GM23338 (cell line): ENCODE measurements at regions not wholly inside any gene's neighbourhood (a gene's known extent, or its start where the extent isn't known, plus 50 kb on each side); places are given as distances from the start of the nearest gene placed in this dataset.

Experiments used
- ATAC-seq: fragments of 200-7000 bp; cut with Tn5 transposase; 3 replicates; pipeline ENCODE4 v1.9.1; 2020
- DNase-seq: peaks from one replicate; pipeline ENCODE4 v3.0.0-alpha.2; 2015; ENCODE audit warnings: low spot score
- H2AFZ ChIP-seq: fragments of 200-600 bp; sonication (generic); 2 replicates; pipeline ENCODE4 v1.8.0; 2016; ENCODE audit warnings: antibody characterized with exemption, mild to moderate bottlenecking, moderate library complexity
- H3F3A ChIP-seq: fragments of 200-600 bp; sonication (generic); replicated peaks from 2 replicates; pipeline ENCODE4 v1.8.0; 2017; ENCODE audit warnings: antibody characterized with exemption, mixed run types, low read depth
- H3K27ac ChIP-seq: fragments of 200-600 bp; sonication (generic); 2 replicates; pipeline ENCODE4 v1.6.1; 2016; ENCODE audit warnings: low read depth
- H3K27me3 ChIP-seq: fragments of 200-600 bp; sonication (generic); 2 replicates; pipeline ENCODE4 v1.8.0; 2016; ENCODE audit warnings: mild to moderate bottlenecking, mixed run types, moderate library complexity; ENCODE audit not compliant: insufficient read depth
- H3K36me3 ChIP-seq: fragments of 200-600 bp; sonication (generic); 2 replicates; pipeline ENCODE4 v1.8.0; 2016; ENCODE audit warnings: mild to moderate bottlenecking; ENCODE audit not compliant: insufficient read depth
- H3K4me1 ChIP-seq: fragments of 200-600 bp; sonication (generic); 2 replicates; pipeline ENCODE4 v1.8.0; 2016; ENCODE audit warnings: mild to moderate bottlenecking, moderate library complexity; ENCODE audit not compliant: insufficient read depth
- H3K4me2 ChIP-seq: fragments of 200-600 bp; sonication (generic); 2 replicates; pipeline ENCODE4 v1.7.1; 2017; ENCODE audit warnings: mixed run types
- H3K4me3 ChIP-seq: fragments of 200-600 bp; sonication (generic); 2 replicates; pipeline ENCODE4 v1.6.1; 2016; ENCODE audit warnings: mixed run types
- H3K79me2 ChIP-seq: fragments of 200-600 bp; sonication (generic); replicated peaks from 2 replicates; pipeline ENCODE4 v1.8.0; 2017; ENCODE audit warnings: mild to moderate bottlenecking; ENCODE audit not compliant: insufficient read depth
- H3K9me2 ChIP-seq: fragments of 200-600 bp; sonication (generic); 2 replicates; pipeline ENCODE4 v1.8.0; 2017; ENCODE audit not compliant: insufficient read depth
- H4K20me1 ChIP-seq: fragments of 200-600 bp; sonication (generic); replicated peaks from 2 replicates; pipeline ENCODE4 v1.8.0; 2017; ENCODE audit warnings: mild to moderate bottlenecking; ENCODE audit not compliant: insufficient read depth
- H3K27ac Mint-ChIP-seq: 2 replicates; pipeline ENCODE4 v1.8.0; 2020; ENCODE audit warnings: inconsistent platforms, mild to moderate bottlenecking, moderate library complexity, mixed read lengths
- H3K27me3 Mint-ChIP-seq: 3 replicates; pipeline ENCODE4 v1.8.0; 2022; ENCODE audit warnings: low read depth, mild to moderate bottlenecking, moderate library complexity, mixed read lengths, inconsistent platforms; ENCODE audit not compliant: insufficient read depth, poor library complexity
- H3K36me3 Mint-ChIP-seq: 3 replicates; pipeline ENCODE4 v1.8.0; 2021; ENCODE audit warnings: low read depth, mild to moderate bottlenecking, inconsistent platforms, moderate library complexity, mixed read lengths
- H3K4me1 Mint-ChIP-seq: 3 replicates; pipeline ENCODE4 v1.8.0; 2020; ENCODE audit warnings: mild to moderate bottlenecking, inconsistent platforms, mixed read lengths
- H3K4me3 Mint-ChIP-seq: 3 replicates; pipeline ENCODE4 v1.8.0; 2021; ENCODE audit warnings: moderate library complexity, mild to moderate bottlenecking, inconsistent platforms, mixed read lengths
- H3K9me3 Mint-ChIP-seq: 3 replicates; pipeline ENCODE4 v1.8.0; 2020; ENCODE audit warnings: moderate library complexity, mild to moderate bottlenecking, inconsistent platforms, mixed read lengths
- CREB1 ChIP-seq: fragments of 250-450 bp; sonication (Bioruptor Pico); IDR thresholded peaks from 2 replicates; pipeline ENCODE4 v1.5.0; 2020; ENCODE audit warnings: low read depth, mild to moderate bottlenecking, moderate library complexity
- EZH2phosphoT487 ChIP-seq: fragments of 200-600 bp; sonication (generic); IDR thresholded peaks from one replicate; pipeline ENCODE4 v1.8.1; 2018; ENCODE audit warnings: antibody characterized with exemption; ENCODE audit not compliant: unreplicated experiment
- JUNB ChIP-seq: IDR thresholded peaks from one replicate; pipeline ENCODE4 v1.6.1; 2016; ENCODE audit warnings: antibody characterized with exemption; ENCODE audit not compliant: unreplicated experiment
- NANOG ChIP-seq: IDR thresholded peaks from 2 replicates; pipeline ENCODE4 v1.6.1; 2016; ENCODE audit warnings: antibody characterized with exemption, borderline replicate concordance
- POLR2AphosphoS5 ChIP-seq: IDR thresholded peaks from 2 replicates; pipeline ENCODE4 v1.6.1; 2016; ENCODE audit warnings: antibody characterized with exemption, low read depth
- STAT1 ChIP-seq: IDR thresholded peaks from one replicate; pipeline ENCODE4 v1.6.1; 2016; ENCODE audit warnings: antibody characterized with exemption; ENCODE audit not compliant: unreplicated experiment
- ZNF114 ChIP-seq: fragments of 250-450 bp; sonication (Bioruptor Pico); IDR thresholded peaks from 2 replicates; pipeline ENCODE4 v1.5.0; 2020; ENCODE audit warnings: mild to moderate bottlenecking, moderate library complexity
- ZNF331 ChIP-seq: fragments of 250-450 bp; sonication (Bioruptor Pico); IDR thresholded peaks from 2 replicates; pipeline ENCODE4 v1.5.0; 2020; ENCODE audit warnings: low read depth, mild to moderate bottlenecking, moderate library complexity
- TF ChIP-seq, protein P1 (sequence below): IDR thresholded peaks from one replicate; pipeline ENCODE4 v1.6.1; 2018; ENCODE audit warnings: antibody characterized with exemption; ENCODE audit not compliant: unreplicated experiment
- TF ChIP-seq, protein P2 (sequence below), 2 experiments: fragments of 200-600 bp in 1 of 2; sonication (generic) in 1 of 2; conservative IDR thresholded peaks; 2 replicates each; pipeline versions ENCODE4 v1.5.1 to v1.6.1; 2016 to 2017; ENCODE audit warnings: antibody characterized with exemption in 2 of 2, low read depth in 2 of 2, mild to moderate bottlenecking in 2 of 2, moderate library complexity in 1 of 2
- TF ChIP-seq, protein P3 (sequence below): IDR thresholded peaks from 2 replicates; pipeline ENCODE4 v1.6.1; 2016; ENCODE audit warnings: antibody characterized with exemption

DNA sequence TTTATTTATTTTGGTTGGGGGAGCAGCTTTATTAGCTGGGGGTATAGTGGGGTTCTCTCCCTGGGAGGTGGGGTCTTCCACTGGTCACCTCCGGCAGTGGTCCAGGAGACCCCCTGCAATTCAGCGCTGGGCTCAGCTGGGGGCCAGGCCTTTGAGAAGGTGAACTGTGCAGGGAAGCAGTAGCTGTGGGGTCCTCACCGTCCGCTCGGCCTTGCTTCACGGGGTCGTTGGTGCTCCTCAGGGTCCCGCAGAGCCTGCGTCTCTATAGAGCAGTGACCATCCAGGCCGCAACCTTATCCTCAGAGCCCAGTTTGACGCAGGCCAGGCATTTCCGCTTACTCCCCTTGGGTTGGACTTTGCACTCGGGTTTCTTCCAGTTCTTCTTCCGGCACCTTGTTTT, 1954.7 kb downstream of the TP53TG3F start (continued):
- TF ChIP-seq, protein P1, sequence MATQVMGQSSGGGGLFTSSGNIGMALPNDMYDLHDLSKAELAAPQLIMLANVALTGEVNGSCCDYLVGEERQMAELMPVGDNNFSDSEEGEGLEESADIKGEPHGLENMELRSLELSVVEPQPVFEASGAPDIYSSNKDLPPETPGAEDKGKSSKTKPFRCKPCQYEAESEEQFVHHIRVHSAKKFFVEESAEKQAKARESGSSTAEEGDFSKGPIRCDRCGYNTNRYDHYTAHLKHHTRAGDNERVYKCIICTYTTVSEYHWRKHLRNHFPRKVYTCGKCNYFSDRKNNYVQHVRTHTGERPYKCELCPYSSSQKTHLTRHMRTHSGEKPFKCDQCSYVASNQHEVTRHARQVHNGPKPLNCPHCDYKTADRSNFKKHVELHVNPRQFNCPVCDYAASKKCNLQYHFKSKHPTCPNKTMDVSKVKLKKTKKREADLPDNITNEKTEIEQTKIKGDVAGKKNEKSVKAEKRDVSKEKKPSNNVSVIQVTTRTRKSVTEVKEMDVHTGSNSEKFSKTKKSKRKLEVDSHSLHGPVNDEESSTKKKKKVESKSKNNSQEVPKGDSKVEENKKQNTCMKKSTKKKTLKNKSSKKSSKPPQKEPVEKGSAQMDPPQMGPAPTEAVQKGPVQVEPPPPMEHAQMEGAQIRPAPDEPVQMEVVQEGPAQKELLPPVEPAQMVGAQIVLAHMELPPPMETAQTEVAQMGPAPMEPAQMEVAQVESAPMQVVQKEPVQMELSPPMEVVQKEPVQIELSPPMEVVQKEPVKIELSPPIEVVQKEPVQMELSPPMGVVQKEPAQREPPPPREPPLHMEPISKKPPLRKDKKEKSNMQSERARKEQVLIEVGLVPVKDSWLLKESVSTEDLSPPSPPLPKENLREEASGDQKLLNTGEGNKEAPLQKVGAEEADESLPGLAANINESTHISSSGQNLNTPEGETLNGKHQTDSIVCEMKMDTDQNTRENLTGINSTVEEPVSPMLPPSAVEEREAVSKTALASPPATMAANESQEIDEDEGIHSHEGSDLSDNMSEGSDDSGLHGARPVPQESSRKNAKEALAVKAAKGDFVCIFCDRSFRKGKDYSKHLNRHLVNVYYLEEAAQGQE: no peak
- TF ChIP-seq, protein P2, sequence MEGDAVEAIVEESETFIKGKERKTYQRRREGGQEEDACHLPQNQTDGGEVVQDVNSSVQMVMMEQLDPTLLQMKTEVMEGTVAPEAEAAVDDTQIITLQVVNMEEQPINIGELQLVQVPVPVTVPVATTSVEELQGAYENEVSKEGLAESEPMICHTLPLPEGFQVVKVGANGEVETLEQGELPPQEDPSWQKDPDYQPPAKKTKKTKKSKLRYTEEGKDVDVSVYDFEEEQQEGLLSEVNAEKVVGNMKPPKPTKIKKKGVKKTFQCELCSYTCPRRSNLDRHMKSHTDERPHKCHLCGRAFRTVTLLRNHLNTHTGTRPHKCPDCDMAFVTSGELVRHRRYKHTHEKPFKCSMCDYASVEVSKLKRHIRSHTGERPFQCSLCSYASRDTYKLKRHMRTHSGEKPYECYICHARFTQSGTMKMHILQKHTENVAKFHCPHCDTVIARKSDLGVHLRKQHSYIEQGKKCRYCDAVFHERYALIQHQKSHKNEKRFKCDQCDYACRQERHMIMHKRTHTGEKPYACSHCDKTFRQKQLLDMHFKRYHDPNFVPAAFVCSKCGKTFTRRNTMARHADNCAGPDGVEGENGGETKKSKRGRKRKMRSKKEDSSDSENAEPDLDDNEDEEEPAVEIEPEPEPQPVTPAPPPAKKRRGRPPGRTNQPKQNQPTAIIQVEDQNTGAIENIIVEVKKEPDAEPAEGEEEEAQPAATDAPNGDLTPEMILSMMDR (conservative IDR thresholded peaks at IDR 0.05; ENCODE audit: low read depth in 2 of 2): no peak
- TF ChIP-seq NANOG: no peak
- no peak for TF ChIP-seq POLR2AphosphoS5
- no peak for TF ChIP-seq CREB1 (CRISPR knock-in tag)
- TF ChIP-seq JUNB: no peak
- TF ChIP-seq ZNF114 (CRISPR knock-in tag): no peak
- TF ChIP-seq EZH2phosphoT487: no peak
- no peak for TF ChIP-seq STAT1
- TF ChIP-seq, protein P3, sequence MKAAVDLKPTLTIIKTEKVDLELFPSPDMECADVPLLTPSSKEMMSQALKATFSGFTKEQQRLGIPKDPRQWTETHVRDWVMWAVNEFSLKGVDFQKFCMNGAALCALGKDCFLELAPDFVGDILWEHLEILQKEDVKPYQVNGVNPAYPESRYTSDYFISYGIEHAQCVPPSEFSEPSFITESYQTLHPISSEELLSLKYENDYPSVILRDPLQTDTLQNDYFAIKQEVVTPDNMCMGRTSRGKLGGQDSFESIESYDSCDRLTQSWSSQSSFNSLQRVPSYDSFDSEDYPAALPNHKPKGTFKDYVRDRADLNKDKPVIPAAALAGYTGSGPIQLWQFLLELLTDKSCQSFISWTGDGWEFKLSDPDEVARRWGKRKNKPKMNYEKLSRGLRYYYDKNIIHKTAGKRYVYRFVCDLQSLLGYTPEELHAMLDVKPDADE: no peak
- TF ChIP-seq ZNF331 (CRISPR knock-in tag): no peak

DNA sequence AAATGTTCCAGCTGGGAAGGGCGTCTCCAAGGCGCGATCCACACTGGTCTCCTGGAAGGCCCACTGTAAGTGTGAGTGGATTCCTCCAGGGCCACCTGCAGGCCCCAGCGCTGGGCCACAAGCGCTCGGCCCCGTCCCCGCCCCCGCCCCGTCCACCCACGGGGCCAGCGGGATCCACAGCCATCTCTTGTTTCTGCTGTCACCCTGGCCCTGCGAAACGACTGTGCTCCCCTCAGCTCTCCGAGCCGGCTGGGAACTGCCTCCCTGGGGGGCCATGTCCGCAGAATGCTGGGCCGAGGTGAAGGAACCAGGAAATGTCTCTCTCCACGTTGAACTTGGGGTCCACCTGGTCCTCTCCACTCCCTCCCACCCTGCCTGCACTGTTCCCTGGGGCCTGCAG, 1955.2 kb downstream of the TP53TG3F start:
- ATAC-seq (no peak), DNase-seq (no peak)
- Mint-ChIP-seq H3K27me3 (peaks cover 4% of the 10 kb centered on the region), H3K27ac (no peak overlapping the region), H3K9me3 (peaks cover 95% of the 10 kb centered on the region), H3K4me1 (no peaks in the 10 kb centered on the region), H3K4me3 (no peak overlapping the region), H3K36me3 (peaks cover 23% of the 10 kb centered on the region)
- no peaks in the 10 kb centered on the region for H3K27me3 ChIP-seq
- no peaks in the 10 kb centered on the region for H3F3A ChIP-seq
- no peaks in the 10 kb centered on the region for H3K79me2 ChIP-seq
- 0 out of 2 replicates have a peak, but pooled peaks cover 9% of the 10 kb centered on the region for H3K36me3 ChIP-seq
- no peaks in the 10 kb centered on the region for H4K20me1 ChIP-seq
- no peak overlapping the region for H3K27ac ChIP-seq
- no peak overlapping the region for H2AFZ ChIP-seq
- H3K9me2 ChIP-seq: no peaks in the 10 kb centered on the region
- no peak overlapping the region for H3K4me2 ChIP-seq
- H3K4me1 ChIP-seq: no peaks in the 10 kb centered on the region
- H3K4me3 ChIP-seq: no peak overlapping the region
- TF ChIP-seq STAT1 (no peak), NANOG (no peak)
- TF ChIP-seq, protein P2 (conservative IDR thresholded peaks at IDR 0.05; ENCODE audit: low read depth in 2 of 2): no peak
